ENCODE measurements at regions not wholly inside any gene's neighbourhood (a gene's known extent, or its start where the extent isn't known, plus 50 kb on each side); places are given as distances from the start of the nearest gene placed in this dataset.

DNA sequence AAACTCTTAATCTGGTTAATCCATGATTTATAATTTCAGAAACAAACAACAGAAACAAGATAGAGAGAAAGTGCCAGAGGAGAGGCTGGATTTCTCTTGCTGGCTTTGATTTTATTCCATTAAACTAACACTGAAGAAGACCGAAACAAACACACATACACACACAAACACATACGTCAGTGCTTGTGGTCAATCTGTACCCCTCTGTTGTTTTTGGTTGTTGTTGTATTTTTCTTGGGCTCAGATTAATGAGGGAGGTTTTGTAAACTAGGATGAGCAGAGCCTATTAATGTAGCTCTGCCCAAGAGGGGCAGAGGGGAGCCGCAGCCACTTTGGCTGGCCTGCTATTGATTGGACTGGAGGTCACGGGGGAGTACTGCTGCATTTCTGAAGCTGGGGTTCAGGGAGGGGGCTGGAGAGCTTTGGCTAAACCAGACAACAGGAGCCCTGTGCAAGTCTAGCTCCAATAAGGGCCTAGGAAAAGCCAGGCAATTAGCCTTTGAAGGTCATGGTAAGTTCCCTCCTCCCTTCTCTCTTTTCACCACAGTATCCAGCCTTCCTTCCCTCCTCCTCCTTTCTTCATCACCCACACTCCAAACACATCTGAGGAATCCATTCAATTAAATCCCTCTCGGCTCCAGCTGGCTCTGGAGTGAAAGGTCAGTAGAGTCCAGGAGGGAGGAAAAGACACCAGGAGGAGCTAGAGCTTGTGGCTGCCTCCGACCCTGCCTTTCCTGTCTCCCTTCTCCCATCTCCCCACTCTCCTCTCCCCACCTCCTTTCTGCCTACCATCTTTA lies 344.1 kb upstream of the LMO3 start:
- TF ChIP-seq EZH2 (IDR thresholded peaks at IDR 0.05; ENCODE audit: borderline replicate concordance, low read length) (no peak), CTCF (IDR thresholded peaks at IDR 0.05; ENCODE audit: low read length) (no peak)
